ENCODE measurements at regions not wholly inside any gene's neighbourhood (a gene's known extent, or its start where the extent isn't known, plus 50 kb on each side); places are given as distances from the start of the nearest gene placed in this dataset.

GRCh38 chr3:28151608-28152228 is 89.7 kb upstream of the CMC1 start:
- TF ChIP-seq CTCF (IDR thresholded peaks at IDR 0.05; ENCODE audit: extremely low read depth in 1 of 2, insufficient read depth in 1 of 2, low read depth in 1 of 2, low read length in 2 of 2) (no peak), GATA2 (IDR thresholded peaks at IDR 0.05; ENCODE audit: insufficient read depth, insufficient read length, low read depth, low read length) (no peak), POLR2A (IDR thresholded peaks at IDR 0.05; ENCODE audit: low read depth, low read length) (no peak)
- TF ChIP-seq, protein P1, sequence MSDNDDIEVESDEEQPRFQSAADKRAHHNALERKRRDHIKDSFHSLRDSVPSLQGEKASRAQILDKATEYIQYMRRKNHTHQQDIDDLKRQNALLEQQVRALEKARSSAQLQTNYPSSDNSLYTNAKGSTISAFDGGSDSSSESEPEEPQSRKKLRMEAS (IDR thresholded peaks at IDR 0.05; ENCODE audit: insufficient read depth, insufficient read length): no peak
